NCI-H524 (cell line): ENCODE measurements at regions not wholly inside any gene's neighbourhood (a gene's known extent, or its start where the extent isn't known, plus 50 kb on each side); places are given as distances from the start of the nearest gene placed in this dataset.

Source experiments
- DNase-seq, 2 experiments: peaks; one replicate each; lab custom pipeline; 2025; lab: John Stamatoyannopoulos, UW

GRCh38 chr14:53356361-53357150 lies 203.4 kb upstream of the DDHD1 start:
- no peak for DNase-seq

GRCh38 chr14:53355581-53356112 lies 202.5 kb upstream of the DDHD1 start:
- DNase-seq: peak; percentile 17 to 35

DNA sequence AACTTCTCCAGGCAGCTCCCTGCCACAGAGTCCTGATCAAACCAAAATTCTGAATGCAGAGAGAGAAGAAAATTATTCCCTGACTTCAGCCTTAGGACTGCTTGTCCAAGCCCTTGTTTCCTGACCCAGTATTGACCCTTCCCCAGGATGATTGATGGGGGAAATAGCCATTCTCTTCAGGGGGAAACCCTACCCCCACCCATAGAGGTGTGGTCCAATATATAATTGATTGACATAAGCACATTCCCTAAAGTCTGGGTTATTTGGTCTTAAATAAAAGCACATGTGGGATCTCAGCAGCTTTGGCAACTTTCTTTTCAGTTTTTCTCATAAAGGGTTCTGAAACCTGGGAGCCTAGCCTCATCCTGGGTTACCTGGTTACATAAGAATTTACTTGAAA lies 201.2 kb upstream of the DDHD1 start:
- no peak for DNase-seq

DNA sequence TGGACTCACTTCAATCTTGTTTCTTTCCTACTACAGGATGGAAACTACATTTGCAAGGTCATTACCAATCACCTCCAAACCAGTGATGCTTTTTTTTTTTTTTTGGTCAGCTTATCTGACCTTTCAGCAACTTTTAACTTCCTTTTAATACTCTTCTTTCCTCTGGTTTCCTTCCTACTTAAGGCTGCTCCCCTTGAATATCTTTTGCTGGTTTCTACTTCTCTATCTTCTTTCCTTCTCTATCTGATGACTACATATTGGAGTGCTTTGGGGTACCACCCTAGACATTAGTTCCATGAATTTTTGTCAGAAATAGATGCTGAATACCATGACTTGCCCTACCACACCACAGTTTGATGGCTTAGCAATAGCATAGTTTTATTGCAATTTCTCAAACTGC lies 197.7 kb upstream of the DDHD1 start:
- no peak for DNase-seq

- no peak for DNase-seq
These were observed 197.3 kb upstream of the DDHD1 start for GRCh38 chr14:53350429-53350828.

DNA sequence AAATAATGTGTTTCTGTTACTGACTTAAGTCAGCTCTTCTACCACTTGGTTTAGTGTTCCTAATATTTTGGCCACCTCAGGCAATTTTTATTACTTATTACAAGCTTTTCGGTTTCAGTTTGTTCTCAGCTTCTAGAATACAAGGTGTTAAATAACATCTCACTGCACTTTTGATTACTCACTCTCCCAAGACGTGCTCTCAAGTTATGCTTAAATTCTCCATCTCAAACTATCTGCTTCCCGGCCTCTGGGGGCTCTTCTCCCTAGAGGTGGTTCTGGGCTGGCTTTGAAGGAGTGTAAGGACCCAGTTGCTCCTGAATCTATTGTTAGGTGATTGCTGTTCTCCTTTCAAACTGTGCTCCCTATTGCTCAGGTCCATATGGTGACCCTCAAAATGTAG lies 193.9 kb upstream of the DDHD1 start:
- DNase-seq: no peak

DNA sequence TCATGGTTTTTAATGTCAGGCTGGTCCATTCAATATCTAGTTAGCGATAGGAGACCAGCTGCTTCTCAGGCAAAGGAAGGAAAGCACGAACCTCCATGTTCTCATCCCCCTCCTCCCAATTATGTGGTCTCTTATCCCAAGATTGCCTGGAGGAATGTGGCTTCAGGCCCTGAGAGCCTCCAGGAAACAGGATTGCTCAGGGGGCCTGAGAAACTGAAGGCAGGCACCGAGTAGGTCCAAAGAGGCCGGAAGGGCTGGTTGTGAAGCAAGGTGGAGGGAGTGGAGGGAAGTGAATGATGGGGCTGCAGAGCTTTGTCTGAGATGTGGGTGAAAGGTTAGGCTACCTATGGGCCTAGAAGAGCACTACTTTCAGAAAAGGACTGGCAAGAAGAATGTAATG lies 188.2 kb upstream of the DDHD1 start:
- no peak for DNase-seq

- DNase-seq: no peak
These were observed 185.1 kb upstream of the DDHD1 start for GRCh38 chr14:53338192-53338591.

DNA sequence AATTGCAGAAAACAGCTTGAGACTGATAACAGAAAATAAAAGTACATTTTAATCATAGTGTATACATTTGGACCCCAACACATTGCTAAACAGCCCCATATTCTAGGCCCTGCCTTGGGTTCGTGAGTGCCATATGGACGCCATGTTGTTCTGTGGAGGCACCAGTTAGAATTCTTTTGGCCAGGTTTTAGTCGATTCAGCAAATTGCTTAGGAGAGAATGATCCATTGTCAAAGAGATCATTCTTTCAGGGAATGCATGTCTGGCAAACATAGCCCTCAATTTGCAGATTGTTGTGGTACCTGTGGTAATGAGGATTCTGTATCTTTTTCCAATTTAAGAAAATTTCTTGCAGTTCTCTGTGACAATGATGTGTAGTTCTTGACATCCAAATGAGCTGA lies 183.6 kb upstream of the DDHD1 start:
- no peak for DNase-seq

- DNase-seq: no peak
These were observed 180.7 kb upstream of the DDHD1 start for GRCh38 chr14:53333809-53334208.

- DNase-seq: no peak
These were observed 178.8 kb upstream of the DDHD1 start for GRCh38 chr14:53331921-53332320.

DNA sequence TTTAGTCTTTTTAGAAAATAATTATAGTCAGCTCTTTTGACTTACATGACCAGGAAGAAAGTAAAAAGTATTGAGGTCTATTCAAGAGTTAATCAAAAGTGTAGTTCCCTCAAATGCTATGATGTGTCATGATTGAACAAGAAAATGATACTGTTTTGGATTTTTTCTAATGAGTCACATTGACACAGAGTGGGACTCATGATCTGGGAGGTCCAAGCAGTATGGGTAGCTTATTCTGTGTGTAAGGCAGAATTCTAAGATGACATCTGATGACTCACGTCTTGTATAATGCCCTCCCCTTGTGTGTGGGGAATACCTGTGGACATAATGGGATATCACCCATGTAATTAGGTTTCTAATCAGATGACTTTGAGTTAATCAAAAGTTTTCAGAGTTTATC lies 178.1 kb upstream of the DDHD1 start:
- no peak for DNase-seq

DNA sequence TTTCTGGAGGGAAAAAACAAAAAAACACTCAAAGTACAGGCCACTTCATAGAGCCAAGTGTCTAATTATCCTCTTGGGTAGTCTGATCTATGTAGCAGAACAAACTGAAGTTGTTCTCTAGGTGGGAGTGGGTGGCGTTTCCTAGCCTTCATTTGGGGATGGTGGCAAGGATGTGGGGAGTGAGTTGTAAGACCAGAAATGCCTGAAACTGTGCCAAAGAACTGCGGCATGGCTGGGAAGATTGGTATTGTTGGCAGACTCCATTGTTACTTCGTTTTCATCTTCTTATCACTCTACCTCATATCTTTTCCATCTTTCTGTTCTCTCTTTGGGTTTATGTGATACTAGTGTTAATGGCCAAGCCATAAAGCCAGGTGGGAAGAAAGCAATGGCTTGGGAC lies 177.3 kb upstream of the DDHD1 start:
- no peak for DNase-seq

- DNase-seq: no peak
These were observed 175.7 kb upstream of the DDHD1 start for GRCh38 chr14:53328841-53329240.

DNA sequence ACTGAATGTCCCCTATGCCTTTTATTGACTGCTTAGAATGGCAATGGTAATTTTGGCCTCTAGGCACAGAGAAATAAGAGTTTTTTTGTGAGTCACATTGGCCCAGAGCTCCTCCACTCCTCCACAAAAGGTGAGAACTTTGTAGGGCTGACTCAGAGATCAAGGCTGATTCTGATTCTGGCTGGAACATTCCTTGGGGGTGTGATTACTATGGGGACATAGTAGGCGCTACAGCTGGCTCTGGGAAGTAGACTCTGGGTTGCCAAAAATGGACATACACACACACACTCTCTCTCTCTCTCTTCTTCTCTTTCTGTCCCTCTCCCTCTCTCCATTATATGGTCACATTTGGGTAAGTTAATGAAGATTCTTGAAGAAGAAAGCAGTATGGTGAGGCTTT lies 174.6 kb upstream of the DDHD1 start:
- no peak for DNase-seq

DNA sequence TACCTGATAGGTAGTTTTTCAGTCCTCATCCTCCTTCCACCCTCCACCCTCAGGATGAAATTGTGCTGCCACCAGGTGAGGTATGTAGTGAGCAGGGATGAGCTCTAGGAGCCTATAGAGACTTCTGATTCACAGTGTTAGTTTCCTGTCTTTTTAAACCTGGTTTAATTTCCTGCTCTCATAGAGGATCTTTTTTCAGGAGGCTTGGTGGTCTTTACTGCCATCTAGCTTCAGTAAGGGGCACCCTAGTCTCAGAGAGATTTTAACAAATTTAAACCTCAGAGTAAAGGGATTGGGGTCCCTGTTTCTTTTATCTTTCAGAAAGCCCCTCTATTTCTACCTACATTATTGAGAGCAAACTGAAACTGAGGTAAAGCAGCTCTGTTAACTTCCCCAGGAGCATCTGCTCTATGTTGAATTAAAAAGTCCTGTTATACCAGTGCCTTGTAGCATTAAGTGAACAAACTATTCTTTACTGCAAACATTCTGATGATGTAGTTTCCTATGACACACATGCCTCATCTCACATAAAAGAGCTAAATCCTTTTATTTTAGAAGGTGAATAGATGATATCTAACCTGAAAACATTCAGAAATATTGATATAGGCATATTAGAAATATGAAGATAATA lies 172.2 kb upstream of the DDHD1 start:
- peak in 1 of 2 experiments; percentile 51 for DNase-seq

GRCh38 chr14:53316504-53316903 lies 163.4 kb upstream of the DDHD1 start:
- DNase-seq: no peak

DNA sequence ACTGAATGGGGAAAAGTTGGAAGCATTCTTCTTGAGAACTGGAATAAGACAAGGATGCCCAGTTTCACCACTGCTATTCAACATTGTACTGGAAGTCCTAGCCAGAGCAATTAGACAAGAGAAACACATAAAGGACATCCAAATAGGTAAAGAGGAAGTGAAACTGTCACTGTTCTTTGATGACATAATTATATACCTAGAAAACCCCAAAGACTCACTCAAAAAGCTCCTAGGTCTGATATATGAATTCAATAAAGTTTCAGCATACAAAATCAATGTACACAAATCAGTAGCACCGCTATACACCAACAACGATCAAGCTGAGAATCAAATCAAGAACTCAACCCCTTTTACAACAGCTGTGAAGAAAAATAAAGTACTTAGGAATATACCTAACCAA lies 157.3 kb upstream of the DDHD1 start:
- no peak for DNase-seq

- DNase-seq: no peak
These were observed 153.8 kb upstream of the DDHD1 start for GRCh38 chr14:53306911-53307310.

- DNase-seq: peak; percentile 44 to 72
These were observed 153.2 kb upstream of the DDHD1 start for GRCh38 chr14:53306267-53306721.

DNA sequence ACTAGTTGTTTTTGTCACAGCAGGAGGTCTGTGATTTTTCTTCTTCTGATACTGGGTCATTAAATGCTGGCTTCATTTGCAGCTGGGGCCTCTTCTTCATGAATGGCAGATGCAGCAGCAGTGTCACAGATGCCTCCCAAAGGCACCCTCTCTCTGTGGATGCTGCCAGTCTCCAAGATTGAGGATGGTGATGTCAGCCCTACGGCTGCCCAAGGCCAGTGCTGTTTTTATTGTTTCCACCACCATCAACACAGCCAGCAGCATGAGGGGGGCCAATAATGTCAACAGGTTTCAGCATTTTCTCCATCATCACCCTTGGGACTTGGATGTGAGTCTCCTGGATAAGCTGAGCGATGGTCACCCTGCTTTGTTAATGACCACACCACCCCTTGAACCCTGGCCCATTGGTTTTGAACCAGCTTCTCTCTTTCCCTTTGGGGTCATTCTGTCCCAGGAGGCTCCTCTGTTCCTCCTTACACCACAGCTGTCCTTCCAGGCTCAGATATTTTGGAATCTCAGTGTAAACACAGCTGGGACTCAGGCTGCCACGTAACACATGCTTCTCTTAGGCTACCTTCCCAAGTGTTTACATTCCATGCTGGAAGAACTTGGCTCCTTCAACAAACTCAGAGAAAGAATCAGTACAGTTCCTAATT lies 151.7 kb upstream of the DDHD1 start:
- no peak for DNase-seq

DNA sequence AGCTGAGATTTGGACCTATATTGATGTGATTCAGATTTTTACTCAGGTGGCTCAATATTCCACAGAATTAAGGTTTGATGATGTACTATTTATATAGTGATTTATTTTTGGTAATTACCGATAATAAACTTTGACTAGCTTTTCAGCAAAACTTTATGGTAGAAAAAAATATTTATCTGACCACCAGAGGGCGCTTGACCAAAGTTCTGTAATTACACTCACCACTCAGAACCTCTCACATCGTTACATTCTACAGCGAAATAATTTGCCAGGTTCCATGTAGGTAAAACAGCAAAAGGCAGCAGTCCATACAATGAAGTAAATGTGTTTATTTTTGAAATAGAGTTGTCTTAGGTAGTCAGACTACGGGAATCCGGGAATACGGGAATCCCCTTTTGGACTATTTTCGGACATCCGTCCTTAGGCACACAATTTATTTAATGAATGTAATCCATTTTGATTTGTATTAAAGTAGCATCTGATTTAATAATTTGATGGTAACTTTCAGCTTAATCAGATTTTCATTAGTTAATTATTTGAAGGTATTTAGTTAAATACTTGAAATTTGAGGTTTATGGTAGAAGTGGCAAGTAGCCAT lies 143.0 kb upstream of the DDHD1 start:
- peak in 1 of 2 experiments; percentile 55 for DNase-seq

- no peak for DNase-seq
These were observed 142.2 kb upstream of the DDHD1 start for GRCh38 chr14:53295372-53295771.
